Small intestine (tissue), 7 donors: ENCODE measurements at regions not wholly inside any gene's neighbourhood (a gene's known extent, or its start where the extent isn't known, plus 50 kb on each side); places are given as distances from the start of the nearest gene placed in this dataset.

ENCODE experiments used
- DNase-seq, 2 donors: peaks; one replicate each; pipeline versions ENCODE4 v3.0.0 to v3.0.0-alpha.2; 2013
- FAIRE-seq: peaks from 2 replicates; lab custom pipeline; 2012; peaks lifted over from hg19 to GRCh38; lab: Jason Lieb, UNC
- H3K27ac ChIP-seq, 3 donors: one replicate each; pipeline ENCODE4 v1.5.1; 2013; ENCODE audit warnings: low read length in 2 of 3, mild to moderate bottlenecking in 2 of 3, control low read depth in 1 of 3, inconsistent platforms in 1 of 3, low read depth in 1 of 3, moderate library complexity in 1 of 3
- H3K27me3 ChIP-seq, 3 donors: one replicate each; pipeline ENCODE4 v1.6.1; 2013; ENCODE audit warnings: low read length in 3 of 3, inconsistent platforms in 1 of 3; ENCODE audit not compliant: control insufficient read depth in 3 of 3, insufficient read depth in 3 of 3
- H3K36me3 ChIP-seq, 3 donors: one replicate each; pipeline ENCODE4 v1.6.1; 2013; ENCODE audit warnings: low read length in 3 of 3, inconsistent platforms in 1 of 3, low read depth in 1 of 3, mild to moderate bottlenecking in 1 of 3, moderate library complexity in 1 of 3; ENCODE audit not compliant: control insufficient read depth in 3 of 3, insufficient read depth in 2 of 3
- H3K4me1 ChIP-seq, 3 donors: one replicate each; pipeline ENCODE4 v1.6.1; 2013; ENCODE audit warnings: low read length in 2 of 3, inconsistent platforms in 1 of 3, low read depth in 1 of 3, mild to moderate bottlenecking in 1 of 3, moderate library complexity in 1 of 3; ENCODE audit not compliant: control insufficient read depth in 3 of 3, insufficient read depth in 2 of 3
- H3K4me3 ChIP-seq, 3 donors: one replicate each; pipeline ENCODE4 v1.5.1; 2013; ENCODE audit warnings: low read length in 3 of 3, control low read depth in 1 of 3, inconsistent platforms in 1 of 3, low read depth in 1 of 3, mild to moderate bottlenecking in 1 of 3, moderate library complexity in 1 of 3
- H3K9me3 ChIP-seq, 2 donors: one replicate each; pipeline ENCODE4 v1.6.1; 2013; ENCODE audit warnings: low read depth in 1 of 2, low read length in 1 of 2; ENCODE audit not compliant: control insufficient read depth in 2 of 2, insufficient read depth in 1 of 2
- WGBS, 3 donors: extraction: QIAGEN DNeasy Blood & Tissue Kit; methylation state at CpG; one replicate each; pipeline ENCODE4 v1.1.7; 2013; 5-methylcytosine and 5-hydroxymethylcytosine counted together
- donor health status: healthy with polysubstance abuse.
- donor health status: control.
- donor health status: control.
- donor health status: Bipolar disorder and iron deficiency.
- donor health status: healthy.

- Histone ChIP-seq H3K36me3 (no peaks in the 10 kb centered on the region), H3K27me3 (peaks cover 0 to 2% (median 0%) of the 10 kb centered on the region in 3 donors), H3K27ac (no peak overlapping the region), H3K9me3 (no peaks in the 10 kb centered on the region), H3K4me3 (no peak overlapping the region), H3K4me1 (no peaks in the 10 kb centered on the region)
- no peak for FAIRE-seq
- 71 to 77% (median 76%) methylated on average over 3 of the region's 3 CpGs for WGBS, 3 donors
- DNase-seq: no peak
Observed at GRCh38 chr6:99111590-99111989, 163.8 kb upstream of the FBXL4 start.

- no peak overlapping the region for H3K4me3 ChIP-seq
- no peaks in the 10 kb centered on the region for H3K9me3 ChIP-seq
- no peaks in the 10 kb centered on the region for H3K4me1 ChIP-seq
- no peak for FAIRE-seq
- H3K27ac ChIP-seq: no peak overlapping the region
- WGBS, 3 donors: 19 to 25% (median 20%) methylated on average over 3 of the region's 3 CpGs
- no peaks in the 10 kb centered on the region for H3K36me3 ChIP-seq
- DNase-seq: no peak
- H3K27me3 ChIP-seq: peaks cover 0 to 2% (median 0%) of the 10 kb centered on the region in 3 donors
Observed at GRCh38 chr6:99110029-99110428, 162.3 kb upstream of the FBXL4 start.

DNA sequence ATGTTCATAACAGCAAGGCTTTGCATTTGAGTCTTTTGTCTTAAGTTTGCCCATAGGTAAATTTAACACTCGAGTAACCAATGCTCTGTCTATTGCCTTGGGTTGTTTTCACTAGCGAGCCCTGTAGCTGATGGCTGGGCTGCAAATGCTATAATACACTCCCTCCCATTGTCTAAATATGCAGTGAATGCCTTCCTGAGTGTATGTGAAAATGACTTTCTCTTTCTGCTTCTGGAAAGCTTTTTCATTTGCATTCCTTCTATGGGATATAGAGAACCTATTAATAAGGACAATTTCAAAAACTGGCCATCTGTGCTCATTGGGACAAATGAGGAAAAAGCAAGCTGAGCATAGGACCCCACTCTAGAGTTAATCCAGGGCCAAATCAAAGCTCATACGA is 156.5 kb upstream of the FBXL4 start:
- no peak overlapping the region for H3K27ac ChIP-seq
- WGBS, 3 donors: 59 to 70% (median 63%) methylated on average over 3 of the region's 3 CpGs
- no peaks in the 10 kb centered on the region for H3K9me3 ChIP-seq
- no peaks in the 10 kb centered on the region for H3K4me1 ChIP-seq
- FAIRE-seq (no peak), DNase-seq (no peak)
- H3K4me3 ChIP-seq: no peak overlapping the region
- no peaks in the 10 kb centered on the region for H3K36me3 ChIP-seq
- H3K27me3 ChIP-seq: no peaks in the 10 kb centered on the region

DNA sequence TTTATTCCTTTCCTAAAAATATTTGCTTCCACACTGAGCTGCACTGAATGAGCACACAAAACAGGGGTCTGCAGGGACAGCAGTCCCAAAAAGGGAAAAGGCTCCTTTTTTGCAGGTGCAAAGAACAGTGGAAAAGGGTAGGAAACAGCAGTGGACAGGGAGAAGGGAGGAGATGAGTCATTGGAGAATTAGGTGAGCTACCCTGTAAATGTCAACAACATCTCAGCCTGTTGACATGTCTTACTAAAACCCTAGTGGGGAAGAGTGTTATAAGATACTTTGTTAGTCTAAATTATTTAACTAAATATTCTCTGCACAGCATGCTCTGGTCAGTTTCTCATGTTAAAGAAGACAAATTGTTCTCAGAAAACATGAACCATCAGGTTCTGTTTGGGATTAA is 151.5 kb upstream of the FBXL4 start:
- no peak for DNase-seq
- H3K4me3 ChIP-seq: no peak overlapping the region
- no peaks in the 10 kb centered on the region for H3K27me3 ChIP-seq
- no peaks in the 10 kb centered on the region for H3K9me3 ChIP-seq
- H3K4me1 ChIP-seq: no peaks in the 10 kb centered on the region
- H3K27ac ChIP-seq: no peak overlapping the region
- FAIRE-seq: no peak
- no peaks in the 10 kb centered on the region for H3K36me3 ChIP-seq

DNA sequence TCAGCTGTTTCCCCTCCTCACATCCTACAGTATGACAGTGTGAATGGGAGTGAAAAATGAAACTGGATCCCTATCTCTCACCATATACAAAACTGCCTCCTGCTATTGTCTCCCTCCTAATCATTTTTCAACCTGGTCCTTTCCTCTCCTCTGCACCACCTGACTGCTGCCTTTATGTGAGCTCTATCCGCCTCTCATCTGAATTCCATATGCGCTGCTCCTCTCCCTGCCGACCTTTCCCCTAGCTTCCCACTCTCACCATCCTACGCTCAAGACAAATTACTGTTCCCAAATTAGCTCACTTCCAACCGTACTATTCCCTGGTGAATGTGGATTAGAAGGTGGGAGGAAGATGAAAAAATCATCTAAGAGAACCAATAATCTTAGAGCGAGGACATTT is 148.4 kb upstream of the FBXL4 start:
- FAIRE-seq: no peak
- Histone ChIP-seq H3K27ac (no peak overlapping the region), H3K27me3 (peaks cover 0 to 4% (median 0%) of the 10 kb centered on the region in 3 donors), H3K36me3 (no peaks in the 10 kb centered on the region), H3K4me1 (no peaks in the 10 kb centered on the region), H3K9me3 (no peaks in the 10 kb centered on the region), H3K4me3 (no peak overlapping the region)
- 79 to 87% (median 84%) methylated on average over 6 of the region's 6 CpGs for WGBS, 3 donors
- no peak for DNase-seq

- DNase-seq (no peak), FAIRE-seq (no peak)
- no peaks in the 10 kb centered on the region for H3K9me3 ChIP-seq
- H3K36me3 ChIP-seq: no peaks in the 10 kb centered on the region
- peaks cover 0 to 4% (median 0%) of the 10 kb centered on the region in 3 donors for H3K27me3 ChIP-seq
- H3K4me1 ChIP-seq: no peaks in the 10 kb centered on the region
- WGBS, 3 donors: 62 to 75% (median 67%) methylated on average over 13 of the region's 13 CpGs
- H3K4me3 ChIP-seq: no peak overlapping the region
- H3K27ac ChIP-seq: no peak overlapping the region
Observed at GRCh38 chr6:99093456-99094190, 145.9 kb upstream of the FBXL4 start.

- Histone ChIP-seq H3K9me3 (no peaks in the 10 kb centered on the region), H3K4me3 (no peak overlapping the region), H3K36me3 (no peaks in the 10 kb centered on the region), H3K27me3 (peaks cover 0 to 4% (median 0%) of the 10 kb centered on the region in 3 donors), H3K4me1 (no peaks in the 10 kb centered on the region), H3K27ac (no peak overlapping the region)
- DNase-seq (no peak), FAIRE-seq (no peak)
- 64 to 83% (median 67%) methylated on average over 7 of the region's 7 CpGs for WGBS, 3 donors
Observed at GRCh38 chr6:99092461-99092860, 144.7 kb upstream of the FBXL4 start.

GRCh38 chr6:99091985-99092384 is 144.2 kb upstream of the FBXL4 start:
- no peak overlapping the region for H3K4me3 ChIP-seq
- H3K36me3 ChIP-seq: no peaks in the 10 kb centered on the region
- H3K9me3 ChIP-seq: no peaks in the 10 kb centered on the region
- H3K27ac ChIP-seq: no peak overlapping the region
- FAIRE-seq (no peak), DNase-seq (no peak)
- peaks cover 0 to 4% (median under 1%) of the 10 kb centered on the region in 3 donors for H3K27me3 ChIP-seq
- H3K4me1 ChIP-seq: no peaks in the 10 kb centered on the region
- 77 to 84% (median 81%) methylated on average over 5 of the region's 5 CpGs for WGBS, 3 donors

DNA sequence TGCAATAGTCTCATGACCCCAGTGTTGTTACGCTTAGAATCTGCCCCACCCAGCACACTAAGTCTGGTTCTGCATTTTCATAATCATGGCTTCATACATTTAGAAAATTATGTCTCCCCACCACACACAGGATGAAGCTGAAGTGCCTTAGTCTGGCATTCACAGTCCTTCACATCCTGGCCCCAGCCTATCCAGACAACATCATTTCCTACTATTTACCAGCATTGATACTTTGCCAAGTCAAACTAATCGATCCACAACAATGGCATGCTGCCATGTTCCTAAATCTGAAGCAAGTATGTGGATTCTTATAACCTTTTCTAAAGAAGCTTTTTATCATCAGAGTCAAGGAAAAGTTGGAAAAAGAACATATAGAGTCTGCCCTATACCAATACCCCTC is 132.4 kb upstream of the FBXL4 start:
- Histone ChIP-seq H3K9me3 (no peaks in the 10 kb centered on the region), H3K4me1 (no peaks in the 10 kb centered on the region), H3K27me3 (no peaks in the 10 kb centered on the region), H3K27ac (no peak overlapping the region), H3K4me3 (no peak overlapping the region), H3K36me3 (no peaks in the 10 kb centered on the region)
- whole genome bisulfite sequencing, 3 donors: 22 to 54% (median 23%) methylated on average over 1 to 2 of the region's 2 CpGs
- no peak for FAIRE-seq
- no peak for DNase-seq
